SK-N-MC (cell line): ENCODE measurements at regions not wholly inside any gene's neighbourhood (a gene's known extent, or its start where the extent isn't known, plus 50 kb on each side); places are given as distances from the start of the nearest gene placed in this dataset.

Source experiments
- EZH2 ChIP-seq: fragments of 200-600 bp; sonication (generic); IDR thresholded peaks from one replicate; pipeline ENCODE4 v1.6.1; 2017; ENCODE audit warnings: antibody characterized with exemption
- POLR2AphosphoS5 ChIP-seq: IDR thresholded peaks from 2 replicates; pipeline ENCODE4 v1.6.1; 2012; ENCODE audit warnings: mild to moderate bottlenecking, low read depth, low read length, borderline replicate concordance

DNA sequence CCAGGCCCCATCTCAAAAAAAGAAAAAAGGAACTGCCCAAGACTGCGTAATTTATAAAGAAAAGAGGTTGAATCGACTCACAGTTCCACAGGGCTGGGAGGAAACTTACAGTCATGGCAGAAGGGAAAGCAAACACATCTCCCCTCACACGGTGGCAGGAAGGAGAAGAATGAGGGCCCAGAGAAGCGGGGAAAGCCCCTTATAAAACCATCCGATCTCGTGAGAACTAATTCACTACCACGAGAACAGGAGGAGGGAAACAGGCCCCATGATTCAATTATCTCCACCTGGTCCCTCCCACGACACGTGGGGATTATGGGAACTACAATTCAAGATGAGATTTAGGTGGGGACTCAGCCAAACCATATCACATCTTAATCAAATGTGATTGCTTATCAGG, 82.2 kb downstream of the BUD13 start:
- TF ChIP-seq EZH2 (no peak), POLR2AphosphoS5 (no peak)
